ENCODE measurements at regions not wholly inside any gene's neighbourhood (a gene's known extent, or its start where the extent isn't known, plus 50 kb on each side); places are given as distances from the start of the nearest gene placed in this dataset.

DNA sequence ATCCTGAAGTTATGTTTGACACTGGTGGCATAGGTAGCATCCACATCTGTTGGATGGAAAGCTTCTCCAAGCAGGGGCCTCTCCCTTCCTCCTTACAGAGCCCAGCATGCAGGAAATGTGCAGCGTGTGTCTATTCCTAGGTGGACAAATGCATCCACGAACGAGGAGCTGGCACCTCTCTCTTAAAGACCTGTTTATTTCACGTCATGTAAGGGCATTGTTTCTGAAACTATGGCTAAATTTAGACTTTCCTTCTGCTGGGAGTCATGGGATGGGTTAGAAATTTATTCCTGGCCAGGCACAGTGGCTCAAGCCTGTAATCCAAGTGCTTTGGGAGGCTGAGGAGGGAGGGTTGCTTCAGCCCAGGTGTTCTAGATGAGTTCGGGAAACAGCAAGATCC is 208.4 kb upstream of the SVIL start:
- Histone ChIP-seq H3K4me3 (replicated peaks in 1 of 4; ENCODE audit: control extremely low read depth in 1 of 4, insufficient read depth in 1 of 4, low read depth in 3 of 4, low read length in 4 of 4) (no peak overlapping the region), H4K20me1 (ENCODE audit: control insufficient read depth, extremely low read depth, insufficient read depth, low read length) (no peaks in the 10 kb centered on the region), H3K27me3 (ENCODE audit: control insufficient read depth, insufficient read depth, low read length) (no peaks in the 10 kb centered on the region), H2AFZ (ENCODE audit: low read length) (no peak overlapping the region), H3K36me3 (ENCODE audit: control insufficient read depth, insufficient read depth, low read length) (no peaks in the 10 kb centered on the region), H3K9ac (ENCODE audit: insufficient read depth, low read length) (no peak overlapping the region), H3K9me3 (ENCODE audit: control insufficient read depth, insufficient read depth, low read depth, low read length) (no peaks in the 10 kb centered on the region), H3K4me1 (ENCODE audit: control insufficient read depth, extremely low read depth, insufficient read depth, low read length) (no peaks in the 10 kb centered on the region), H3K79me2 (ENCODE audit: control insufficient read depth, insufficient read depth, low read length) (no peaks in the 10 kb centered on the region), H3K27ac (ENCODE audit: insufficient read depth, low read length) (no peak overlapping the region), H3K4me2 (ENCODE audit: extremely low read depth, insufficient read depth, low read length) (no peak overlapping the region)
- no peak for DNase-seq (ENCODE audit: low read depth in 2 of 2)
- TF ChIP-seq, protein P1, sequence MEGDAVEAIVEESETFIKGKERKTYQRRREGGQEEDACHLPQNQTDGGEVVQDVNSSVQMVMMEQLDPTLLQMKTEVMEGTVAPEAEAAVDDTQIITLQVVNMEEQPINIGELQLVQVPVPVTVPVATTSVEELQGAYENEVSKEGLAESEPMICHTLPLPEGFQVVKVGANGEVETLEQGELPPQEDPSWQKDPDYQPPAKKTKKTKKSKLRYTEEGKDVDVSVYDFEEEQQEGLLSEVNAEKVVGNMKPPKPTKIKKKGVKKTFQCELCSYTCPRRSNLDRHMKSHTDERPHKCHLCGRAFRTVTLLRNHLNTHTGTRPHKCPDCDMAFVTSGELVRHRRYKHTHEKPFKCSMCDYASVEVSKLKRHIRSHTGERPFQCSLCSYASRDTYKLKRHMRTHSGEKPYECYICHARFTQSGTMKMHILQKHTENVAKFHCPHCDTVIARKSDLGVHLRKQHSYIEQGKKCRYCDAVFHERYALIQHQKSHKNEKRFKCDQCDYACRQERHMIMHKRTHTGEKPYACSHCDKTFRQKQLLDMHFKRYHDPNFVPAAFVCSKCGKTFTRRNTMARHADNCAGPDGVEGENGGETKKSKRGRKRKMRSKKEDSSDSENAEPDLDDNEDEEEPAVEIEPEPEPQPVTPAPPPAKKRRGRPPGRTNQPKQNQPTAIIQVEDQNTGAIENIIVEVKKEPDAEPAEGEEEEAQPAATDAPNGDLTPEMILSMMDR (conservative IDR thresholded peaks at IDR 0.05 in 1 of 2, IDR thresholded peaks at IDR 0.05 in 1 of 2; ENCODE audit: low read depth in 1 of 2, low read length in 2 of 2), result no peak
- TF ChIP-seq EZH2 (IDR thresholded peaks at IDR 0.05; ENCODE audit: low read length, missing control alignments), result no peak

DNA sequence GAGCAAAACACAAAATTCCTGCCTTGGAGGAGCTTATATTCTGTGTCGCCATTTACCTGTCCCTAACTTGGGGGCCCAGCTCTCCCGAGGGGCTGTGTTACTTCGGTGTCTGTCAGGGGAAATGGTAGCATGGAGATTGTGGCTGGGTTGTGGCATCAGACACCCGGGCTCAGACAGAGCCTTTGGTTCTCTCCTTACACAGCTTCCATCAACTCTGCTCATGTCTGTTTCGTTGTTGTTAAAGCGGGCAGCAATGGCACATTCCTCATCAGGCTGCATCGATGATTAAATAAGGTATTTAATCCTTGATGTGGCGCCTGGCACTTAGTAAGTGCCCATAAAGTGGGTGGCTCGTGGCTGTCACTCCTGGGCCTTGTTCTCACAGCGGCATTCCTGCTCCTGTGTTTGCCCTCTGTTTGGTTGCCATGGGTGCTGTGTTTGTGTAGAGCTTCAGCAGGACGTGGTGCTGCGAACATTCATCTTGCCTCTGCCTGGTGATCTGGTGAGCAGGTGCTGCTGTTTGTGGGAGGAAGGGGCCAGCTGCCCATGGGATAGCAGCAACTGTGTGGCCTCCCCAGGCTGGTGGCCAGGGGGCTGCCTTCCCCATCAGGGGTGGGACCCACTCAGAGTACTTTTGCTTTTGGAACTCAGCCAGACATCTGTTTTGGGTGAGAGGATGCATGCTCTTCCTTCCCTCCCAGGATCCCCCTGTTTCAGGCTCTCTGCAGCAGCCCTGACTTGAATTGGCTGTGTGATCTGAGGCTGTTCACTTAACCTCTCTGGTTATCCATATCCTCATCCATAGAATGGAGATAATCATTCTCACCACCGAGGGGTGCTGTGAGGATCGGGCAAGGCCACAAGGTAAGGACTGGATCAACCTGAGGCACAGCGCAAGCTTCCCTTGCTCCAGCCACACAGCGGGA is 207.2 kb upstream of the SVIL start:
- Histone ChIP-seq H3K27me3 (ENCODE audit: control insufficient read depth, insufficient read depth, low read length) (no peaks in the 10 kb centered on the region), H3K9ac (ENCODE audit: insufficient read depth, low read length) (no peak overlapping the region), H2AFZ (ENCODE audit: low read length) (no peak overlapping the region), H3K9me3 (ENCODE audit: control insufficient read depth, insufficient read depth, low read depth, low read length) (no peaks in the 10 kb centered on the region), H3K4me2 (ENCODE audit: extremely low read depth, insufficient read depth, low read length) (no peak overlapping the region), H3K27ac (ENCODE audit: insufficient read depth, low read length) (no peak overlapping the region), H3K79me2 (ENCODE audit: control insufficient read depth, insufficient read depth, low read length) (no peaks in the 10 kb centered on the region), H3K36me3 (ENCODE audit: control insufficient read depth, insufficient read depth, low read length) (no peaks in the 10 kb centered on the region), H3K4me1 (ENCODE audit: control insufficient read depth, extremely low read depth, insufficient read depth, low read length) (no peaks in the 10 kb centered on the region), H3K4me3 (replicated peaks in 1 of 4; ENCODE audit: control extremely low read depth in 1 of 4, insufficient read depth in 1 of 4, low read depth in 3 of 4, low read length in 4 of 4) (no peak overlapping the region), H4K20me1 (ENCODE audit: control insufficient read depth, extremely low read depth, insufficient read depth, low read length) (no peaks in the 10 kb centered on the region)
- TF ChIP-seq, protein P1 (conservative IDR thresholded peaks at IDR 0.05 in 1 of 2, IDR thresholded peaks at IDR 0.05 in 1 of 2; ENCODE audit: low read depth in 1 of 2, low read length in 2 of 2), result no peak
- TF ChIP-seq EZH2 (IDR thresholded peaks at IDR 0.05; ENCODE audit: low read length, missing control alignments), result no peak
- peak; percentile 36 to 67 for DNase-seq (ENCODE audit: low read depth in 2 of 2)

DNA sequence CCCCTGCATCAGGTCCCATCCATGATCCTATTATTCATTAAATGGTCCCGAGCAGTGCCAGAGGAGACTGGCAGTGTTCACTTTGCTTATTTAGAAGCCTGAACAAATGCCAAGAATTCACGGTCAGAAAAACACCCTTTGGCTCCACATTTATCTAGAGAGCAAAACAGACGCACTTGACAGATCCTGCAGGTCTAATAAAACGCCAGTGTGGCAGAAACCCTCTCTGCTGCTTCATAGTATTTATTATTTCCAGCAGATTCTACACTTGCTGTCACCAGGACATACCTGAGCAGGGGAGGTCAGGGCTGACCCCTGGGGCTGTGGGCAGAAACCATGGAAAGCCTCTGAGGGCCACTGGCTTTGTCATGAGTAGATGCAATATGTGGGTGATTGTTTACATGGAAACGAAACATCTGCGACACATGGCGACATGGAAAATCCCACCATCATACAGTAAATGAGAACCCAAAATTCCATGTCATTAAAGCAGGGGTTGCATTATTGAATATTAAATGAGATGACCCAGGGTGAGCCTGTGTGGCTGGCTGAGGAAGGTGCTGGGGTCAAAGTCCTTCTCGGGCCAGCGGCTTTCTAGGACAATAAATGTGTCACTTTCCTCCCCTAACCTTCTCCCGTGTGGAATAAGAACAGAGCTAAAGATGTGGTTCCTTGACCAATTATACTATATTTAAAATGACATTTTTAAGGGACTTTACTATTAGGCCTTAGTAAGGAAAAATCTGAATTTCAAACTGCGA is 205.9 kb upstream of the SVIL start:
- Histone ChIP-seq H3K36me3 (ENCODE audit: control insufficient read depth, insufficient read depth, low read length) (no peaks in the 10 kb centered on the region), H3K9ac (ENCODE audit: insufficient read depth, low read length) (no peak overlapping the region), H3K4me2 (ENCODE audit: extremely low read depth, insufficient read depth, low read length) (no peak overlapping the region)

More for the DNA sequence above, 205.9 kb upstream of the SVIL start:
- Histone ChIP-seq H3K9me3 (ENCODE audit: control insufficient read depth, insufficient read depth, low read depth, low read length) (no peaks in the 10 kb centered on the region), H3K4me1 (ENCODE audit: control insufficient read depth, extremely low read depth, insufficient read depth, low read length) (no peaks in the 10 kb centered on the region), H3K27ac (ENCODE audit: insufficient read depth, low read length) (no peak overlapping the region), H4K20me1 (ENCODE audit: control insufficient read depth, extremely low read depth, insufficient read depth, low read length) (no peaks in the 10 kb centered on the region), H2AFZ (ENCODE audit: low read length) (no peak overlapping the region), H3K79me2 (ENCODE audit: control insufficient read depth, insufficient read depth, low read length) (no peaks in the 10 kb centered on the region), H3K4me3 (replicated peaks in 1 of 4; ENCODE audit: control extremely low read depth in 1 of 4, insufficient read depth in 1 of 4, low read depth in 3 of 4, low read length in 4 of 4) (no peak overlapping the region), H3K27me3 (ENCODE audit: control insufficient read depth, insufficient read depth, low read length) (no peaks in the 10 kb centered on the region)
- DNase-seq (ENCODE audit: low read depth in 2 of 2), result no peak
- no peak for TF ChIP-seq EZH2 (IDR thresholded peaks at IDR 0.05; ENCODE audit: low read length, missing control alignments)
- TF ChIP-seq, protein P1 (conservative IDR thresholded peaks at IDR 0.05 in 1 of 2, IDR thresholded peaks at IDR 0.05 in 1 of 2; ENCODE audit: low read depth in 1 of 2, low read length in 2 of 2), result no peak

Data from fibroblast of lung (primary cell).